Keratinocyte (primary cell): ENCODE measurements at regions not wholly inside any gene's neighbourhood (a gene's known extent, or its start where the extent isn't known, plus 50 kb on each side); places are given as distances from the start of the nearest gene placed in this dataset.

ENCODE experiments used
- DNase-seq: peaks from one replicate; pipeline ENCODE4 v3.0.0-alpha.2; 2011; ENCODE audit warnings: low read depth, missing footprints, low spot score
- FAIRE-seq: peaks from 2 replicates; lab custom pipeline; 2011; peaks lifted over from hg19 to GRCh38; lab: Jason Lieb, UNC
- H2AFZ ChIP-seq: 2 replicates; pipeline ENCODE4 v1.6.0; 2012; ENCODE audit warnings: low read length, control low read depth, inconsistent platforms; ENCODE audit not compliant: control insufficient read depth
- H3K27ac ChIP-seq: 2 replicates; pipeline ENCODE4 v1.5.1; 2011; ENCODE audit warnings: low read length; ENCODE audit not compliant: control insufficient read depth, insufficient read depth
- H3K27me3 ChIP-seq: 3 replicates; pipeline ENCODE4 v1.6.0; 2011; ENCODE audit warnings: low read length; ENCODE audit not compliant: control insufficient read depth, insufficient read depth; ENCODE audit errors: extremely low read depth
- H3K36me3 ChIP-seq, 2 experiments: 2 replicates in 1 of 2; 3 replicates in 1 of 2; pipeline ENCODE4 v1.5.1; 2011; ENCODE audit warnings: low read length in 2 of 2, mild to moderate bottlenecking in 1 of 2; ENCODE audit not compliant: control insufficient read depth in 2 of 2, insufficient read depth in 2 of 2; ENCODE audit errors: extremely low read depth in 1 of 2
- H3K4me1 ChIP-seq: 3 replicates; pipeline ENCODE4 v1.5.1; 2011; ENCODE audit warnings: low read length; ENCODE audit not compliant: control insufficient read depth, insufficient read depth; ENCODE audit errors: extremely low read depth
- H3K4me2 ChIP-seq: 3 replicates; pipeline ENCODE4 v1.6.0; 2011; ENCODE audit warnings: low read depth, low read length; ENCODE audit not compliant: control insufficient read depth, insufficient read depth; ENCODE audit errors: extremely low read depth
- H3K4me3 ChIP-seq, 3 experiments: fragments of 200-600 bp in 1 of 3; sonication (generic) in 1 of 3; 2 replicates in 2 of 3; 3 replicates in 1 of 3; pipeline ENCODE4 v1.5.1; 2011 to 2016; ENCODE audit warnings: low read length in 3 of 3, mild to moderate bottlenecking in 3 of 3, control low read depth in 2 of 3, inconsistent platforms in 1 of 3, low read depth in 1 of 3, mixed read lengths in 1 of 3, mixed run types in 1 of 3, moderate library complexity in 1 of 3; ENCODE audit not compliant: control insufficient read depth in 2 of 3, insufficient read depth in 2 of 3; ENCODE audit errors: extremely low read depth in 1 of 3
- H3K79me2 ChIP-seq: 2 replicates; pipeline ENCODE4 v1.6.0; 2012; ENCODE audit warnings: low read length; ENCODE audit not compliant: control insufficient read depth, insufficient read depth
- H3K9ac ChIP-seq: 3 replicates; pipeline ENCODE4 v1.6.0; 2011; ENCODE audit warnings: low read length; ENCODE audit not compliant: control insufficient read depth, insufficient read depth; ENCODE audit errors: extremely low read depth
- H3K9me1 ChIP-seq: 3 replicates; pipeline ENCODE4 v1.6.0; 2011; ENCODE audit warnings: low read length; ENCODE audit not compliant: control insufficient read depth, insufficient read depth; ENCODE audit errors: extremely low read depth
- H3K9me3 ChIP-seq: 2 replicates; pipeline ENCODE4 v1.5.1; 2012; ENCODE audit warnings: low read depth, low read length; ENCODE audit not compliant: control insufficient read depth
- H4K20me1 ChIP-seq: 3 replicates; pipeline ENCODE4 v1.6.0; 2011; ENCODE audit warnings: low read length; ENCODE audit not compliant: control insufficient read depth, insufficient read depth; ENCODE audit errors: extremely low read depth
- CTCF ChIP-seq, 3 experiments: IDR thresholded peaks in 1 of 3; conservative IDR thresholded peaks in 1 of 3; optimal IDR thresholded peaks in 1 of 3; 2 replicates in 2 of 3; 3 replicates in 1 of 3; pipeline versions ENCODE3 to v1.5.1; 2011; ENCODE audit warnings: low read length in 3 of 3, mild to moderate bottlenecking in 3 of 3, moderate library complexity in 2 of 3, control low read depth in 1 of 3, inconsistent platforms in 1 of 3; ENCODE audit not compliant: insufficient read depth in 2 of 3; ENCODE audit errors: extremely low read depth in 1 of 3
- EZH2 ChIP-seq: IDR thresholded peaks from one replicate; pipeline ENCODE4 v1.6.1; 2012; ENCODE audit warnings: inconsistent platforms, mild to moderate bottlenecking, low read length, moderate library complexity
- dilution Hi-C: fragments of 300-500 bp; cut with MboI; formaldehyde crosslinking; loops from one replicate; pipeline ENCODE4 v1.7.0; 2020; ENCODE audit warnings: low sequenced_read_pairs; ENCODE audit not compliant: extremely low pct_ligation_motif_present

GRCh38 chr6:102582569-102582968 lies 1189.1 kb downstream of the GRIK2 start:
- H3K9me1 ChIP-seq: no peaks in the 10 kb centered on the region
- H2AFZ ChIP-seq: no peak overlapping the region
- H3K79me2 ChIP-seq: no peaks in the 10 kb centered on the region
- dilution Hi-C loops: no loop called here
- no peaks in the 10 kb centered on the region for H4K20me1 ChIP-seq
- H3K36me3 ChIP-seq: no peaks in the 10 kb centered on the region
- no peaks in the 10 kb centered on the region for H3K9me3 ChIP-seq
- DNase-seq (no peak), FAIRE-seq (no peak)
- no peak overlapping the region for H3K9ac ChIP-seq
- no peak overlapping the region for H3K4me2 ChIP-seq
- no peaks in the 10 kb centered on the region for H3K4me1 ChIP-seq
- H3K27ac ChIP-seq: no peak overlapping the region
- no peaks in the 10 kb centered on the region for H3K27me3 ChIP-seq
- no peak for TF ChIP-seq EZH2
- no peak for TF ChIP-seq CTCF (optimal IDR thresholded peaks at IDR 0.05 in 1 of 3, IDR thresholded peaks at IDR 0.05 in 1 of 3, conservative IDR thresholded peaks at IDR 0.05 in 1 of 3; ENCODE audit: extremely low read depth in 1 of 3, insufficient read depth in 2 of 3, low read length in 3 of 3)
- no peak overlapping the region for H3K4me3 ChIP-seq

- dilution Hi-C loops: no loop called here
These were observed 1188.0 kb downstream of the GRIK2 start for GRCh38 chr6:102581378-102582124.

More at GRCh38 chr6:102581378-102582124, 1188.0 kb downstream of the GRIK2 start:
- Histone ChIP-seq H3K27ac (no peak overlapping the region), H3K36me3 (no peaks in the 10 kb centered on the region), H3K79me2 (no peaks in the 10 kb centered on the region), H3K4me2 (no peak overlapping the region), H3K27me3 (no peaks in the 10 kb centered on the region), H3K9me3 (no peaks in the 10 kb centered on the region), H3K4me3 (no peak overlapping the region), H3K4me1 (no peaks in the 10 kb centered on the region), H2AFZ (no peak overlapping the region), H4K20me1 (no peaks in the 10 kb centered on the region), H3K9ac (no peak overlapping the region), H3K9me1 (no peaks in the 10 kb centered on the region)
- DNase-seq: no peak
- no peak for TF ChIP-seq EZH2
- TF ChIP-seq CTCF (optimal IDR thresholded peaks at IDR 0.05 in 1 of 3, IDR thresholded peaks at IDR 0.05 in 1 of 3, conservative IDR thresholded peaks at IDR 0.05 in 1 of 3; ENCODE audit: extremely low read depth in 1 of 3, insufficient read depth in 2 of 3, low read length in 3 of 3): no peak
- no peak for FAIRE-seq
